MCF 10A (cell line): ENCODE measurements at regions not wholly inside any gene's neighbourhood (a gene's known extent, or its start where the extent isn't known, plus 50 kb on each side); places are given as distances from the start of the nearest gene placed in this dataset.

Experiments used
- BruUV-seq: library from RNA; stranded (reverse); fragments of 400-500 nt; replicated peaks from 2 replicates; lab custom pipeline; 2021; lab: Mats Ljungman, UMichigan
- CTCF ChIA-PET: fragments of 300-600 bp; sonication (Branson Sonifier 250); formaldehyde crosslinking; extraction: SDS; loops from one replicate; lab custom pipeline; 2021; ENCODE audit warnings: antibody characterized with exemption, inconsistent platforms; lab: Yijun Ruan, JAX
- POLR2A ChIA-PET: fragments of 300-600, 350-650 bp; sonication (Branson Sonifier 250); formaldehyde crosslinking; extraction: SDS; loops from one replicate; lab custom pipeline; 2020; ENCODE audit warnings: antibody characterized with exemption, inconsistent platforms; lab: Yijun Ruan, JAX
- DNase-seq: peaks from one replicate; pipeline ENCODE4 v3.0.0-alpha.2; 2018; ENCODE audit not compliant: unreplicated experiment
- H3K27ac Mint-ChIP-seq: one replicate; pipeline ENCODE4 v1.8.0; 2022; ENCODE audit warnings: mild to moderate bottlenecking, low read depth, mixed read lengths; ENCODE audit not compliant: unreplicated experiment
- H3K27me3 Mint-ChIP-seq: one replicate; pipeline ENCODE4 v1.8.0; 2022; ENCODE audit warnings: mixed read lengths; ENCODE audit not compliant: insufficient read depth, unreplicated experiment
- H3K36me3 Mint-ChIP-seq: one replicate; pipeline ENCODE4 v1.8.0; 2022; ENCODE audit warnings: mild to moderate bottlenecking, moderate library complexity, mixed read lengths; ENCODE audit not compliant: insufficient read depth, unreplicated experiment
- H3K4me1 Mint-ChIP-seq: one replicate; pipeline ENCODE4 v1.8.0; 2022; ENCODE audit warnings: mixed read lengths; ENCODE audit not compliant: insufficient read depth, unreplicated experiment
- H3K4me3 Mint-ChIP-seq: one replicate; pipeline ENCODE4 v1.8.0; 2022; ENCODE audit warnings: mild to moderate bottlenecking, moderate library complexity, mixed read lengths; ENCODE audit not compliant: unreplicated experiment
- H3K9me3 Mint-ChIP-seq: one replicate; pipeline ENCODE4 v1.8.0; 2022; ENCODE audit warnings: mixed read lengths; ENCODE audit not compliant: unreplicated experiment
- intact Hi-C: fragments of 100-400 bp; cut with micrococcal nuclease; formaldehyde crosslinking; loops from 2 replicates; pipeline ENCODE4 v1.14.1; 2022
- TF ChIP-seq, protein P1 (sequence below): fragments of 200-600 bp; IDR thresholded peaks from one replicate; pipeline ENCODE4 v1.8.0; 2022; ENCODE audit warnings: antibody characterized with exemption, mild to moderate bottlenecking; ENCODE audit not compliant: unreplicated experiment

DNA sequence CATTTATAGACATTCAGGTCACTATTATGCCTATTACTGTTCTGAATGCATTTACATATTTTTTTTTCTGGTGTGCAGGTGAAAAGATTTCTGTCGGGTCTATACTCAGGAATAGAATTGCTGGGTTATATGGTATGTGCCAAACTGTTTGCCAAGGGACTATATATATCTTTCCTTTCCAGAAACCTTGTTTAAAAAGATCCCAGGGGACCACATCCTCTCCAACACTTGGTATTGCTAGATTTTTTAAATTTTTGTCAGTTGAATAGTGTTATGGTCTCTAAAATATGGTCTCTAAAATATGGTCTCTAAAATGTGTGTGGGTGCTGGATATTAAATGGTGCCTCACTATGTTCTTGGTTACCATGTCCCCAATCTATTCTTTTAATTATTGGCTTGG lies 131.3 kb downstream of the INSIG2 start:
- Mint-ChIP-seq H3K9me3 (no peaks in the 10 kb centered on the region), H3K27me3 (peaks cover 14% of the 10 kb centered on the region), H3K27ac (no peak overlapping the region), H3K4me3 (no peak overlapping the region), H3K36me3 (no peaks in the 10 kb centered on the region), H3K4me1 (peaks cover 6% of the 10 kb centered on the region)
- POLR2A ChIA-PET, result interaction anchor here (0.7 kb wide), 1 partner anchor 9 kb away, joined by 3 read pairs; no protein-coding TSS in a partner anchor
- TF ChIP-seq, protein P1, sequence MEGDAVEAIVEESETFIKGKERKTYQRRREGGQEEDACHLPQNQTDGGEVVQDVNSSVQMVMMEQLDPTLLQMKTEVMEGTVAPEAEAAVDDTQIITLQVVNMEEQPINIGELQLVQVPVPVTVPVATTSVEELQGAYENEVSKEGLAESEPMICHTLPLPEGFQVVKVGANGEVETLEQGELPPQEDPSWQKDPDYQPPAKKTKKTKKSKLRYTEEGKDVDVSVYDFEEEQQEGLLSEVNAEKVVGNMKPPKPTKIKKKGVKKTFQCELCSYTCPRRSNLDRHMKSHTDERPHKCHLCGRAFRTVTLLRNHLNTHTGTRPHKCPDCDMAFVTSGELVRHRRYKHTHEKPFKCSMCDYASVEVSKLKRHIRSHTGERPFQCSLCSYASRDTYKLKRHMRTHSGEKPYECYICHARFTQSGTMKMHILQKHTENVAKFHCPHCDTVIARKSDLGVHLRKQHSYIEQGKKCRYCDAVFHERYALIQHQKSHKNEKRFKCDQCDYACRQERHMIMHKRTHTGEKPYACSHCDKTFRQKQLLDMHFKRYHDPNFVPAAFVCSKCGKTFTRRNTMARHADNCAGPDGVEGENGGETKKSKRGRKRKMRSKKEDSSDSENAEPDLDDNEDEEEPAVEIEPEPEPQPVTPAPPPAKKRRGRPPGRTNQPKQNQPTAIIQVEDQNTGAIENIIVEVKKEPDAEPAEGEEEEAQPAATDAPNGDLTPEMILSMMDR, result no peak
- no peak for DNase-seq
- BruUV-seq, result no TSS peak
- CTCF ChIA-PET, result no interaction called here
- intact Hi-C loops, result loop anchor here (5.0 kb wide), 1 partner anchor 172 kb away; no protein-coding TSS in a partner anchor

DNA sequence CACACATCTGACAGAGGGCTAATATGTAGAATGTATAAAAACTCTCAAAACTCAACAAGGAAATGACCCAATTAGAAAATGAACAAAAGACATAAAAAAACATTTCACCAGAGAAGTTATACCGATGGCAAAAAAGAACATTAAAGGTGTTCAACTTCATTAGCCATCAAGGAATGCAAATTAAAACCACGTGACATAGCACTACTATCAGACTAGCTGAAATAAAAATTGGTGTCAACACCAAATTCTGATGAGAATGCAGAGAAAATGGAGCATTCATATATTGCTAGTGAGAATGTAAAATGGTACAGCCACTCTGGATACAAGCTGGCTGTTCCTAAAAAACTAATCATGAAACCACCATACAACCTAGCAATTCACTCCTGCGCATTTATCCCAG lies 128.0 kb downstream of the INSIG2 start:
- H3K27me3 Mint-ChIP-seq, result peaks cover 40% of the 10 kb centered on the region
- no peak for DNase-seq
- CTCF ChIA-PET, result interaction anchor here (0.9 to 1.3 kb wide), 4 partner anchors 11 to 650 kb away, joined by 3 to 5 read pairs (median 4); no protein-coding TSS in a partner anchor

GRCh38 chr2:118209727-118210126 lies 121.5 kb downstream of the INSIG2 start:
- ChIA-PET POLR2A (no interaction called here), CTCF (interaction anchor here (0.6 kb wide), 1 partner anchor 958 kb away, joined by 3 read pairs; no protein-coding TSS in a partner anchor)
- no TSS peak for BruUV-seq
- Mint-ChIP-seq H3K27me3 (peaks cover 32% of the 10 kb centered on the region), H3K4me1 (no peaks in the 10 kb centered on the region), H3K4me3 (no peak overlapping the region), H3K36me3 (no peaks in the 10 kb centered on the region), H3K9me3 (no peaks in the 10 kb centered on the region), H3K27ac (no peak overlapping the region)
- TF ChIP-seq, protein P1, result no peak
- intact Hi-C loops, result no loop called here
- DNase-seq, result no peak

More for the DNA sequence above, 128.0 kb downstream of the INSIG2 start:
- Mint-ChIP-seq H3K36me3 (no peaks in the 10 kb centered on the region), H3K4me1 (no peaks in the 10 kb centered on the region), H3K9me3 (no peaks in the 10 kb centered on the region), H3K27ac (no peak overlapping the region), H3K4me3 (no peak overlapping the region)
- intact Hi-C loops, result no loop called here
- TF ChIP-seq, protein P1, result no peak
- POLR2A ChIA-PET, result interaction anchor here (0.6 kb wide), 1 partner anchor 172 kb away, joined by 3 read pairs; no protein-coding TSS in a partner anchor
- no TSS peak for BruUV-seq

DNA sequence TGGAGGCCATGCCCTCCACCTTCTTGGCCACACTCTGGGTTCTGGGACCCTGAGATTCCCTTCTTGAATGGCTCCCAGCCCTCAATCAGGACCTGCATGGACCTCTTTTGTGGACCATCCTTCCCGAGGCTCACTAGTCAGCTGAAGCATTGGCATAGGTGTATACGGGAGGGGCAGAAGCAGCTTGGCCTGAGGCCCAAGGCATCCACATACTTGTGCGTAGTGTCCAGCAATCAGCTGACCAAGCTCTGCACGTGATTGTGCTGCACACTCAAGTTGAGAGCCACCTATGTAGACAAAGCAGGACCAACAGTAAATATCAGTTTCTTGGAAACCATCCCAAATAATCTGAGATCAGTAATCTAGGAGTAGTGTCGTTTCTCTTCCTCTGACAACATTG lies 119.6 kb downstream of the INSIG2 start:
- intact Hi-C loops, result no loop called here
- H3K27me3 Mint-ChIP-seq, result peaks cover 23% of the 10 kb centered on the region
- BruUV-seq, result no TSS peak
- H3K4me3 Mint-ChIP-seq, result no peak overlapping the region
- POLR2A ChIA-PET, result no interaction called here
- CTCF ChIA-PET, result interaction anchor here (0.7 to 0.9 kb wide), 2 partner anchors 14 to 19 kb away, joined by 3 to 4 read pairs; no protein-coding TSS in a partner anchor
- peaks cover 4% of the 10 kb centered on the region for H3K4me1 Mint-ChIP-seq
- no peak for DNase-seq
- no peak overlapping the region for H3K27ac Mint-ChIP-seq
- TF ChIP-seq, protein P1, result no peak
- H3K36me3 Mint-ChIP-seq, result no peaks in the 10 kb centered on the region
- H3K9me3 Mint-ChIP-seq, result no peaks in the 10 kb centered on the region
